GM19328 (cell line): ENCODE measurements at regions not wholly inside any gene's neighbourhood (a gene's known extent, or its start where the extent isn't known, plus 50 kb on each side); places are given as distances from the start of the nearest gene placed in this dataset.
"Not testable (repeated sequence)": the region's sequence is repeated elsewhere in the genome, so short reads cannot be mapped to it uniquely, and the experiment has no call there.

ENCODE experiments used
- ATAC-seq: cut with Tn5 transposase; IDR thresholded peaks from one replicate; pipeline ENCODE4 v1.9.1; 2021; ENCODE audit warnings: mild to moderate bottlenecking, moderate library complexity; ENCODE audit not compliant: unreplicated experiment

- no peak for ATAC-seq
Observed at GRCh38 chr3:15983232-15983631, 185.5 kb upstream of the ANKRD28 start.

GRCh38 chr3:15983693-15984092 lies 185.9 kb upstream of the ANKRD28 start:
- no peak for ATAC-seq

GRCh38 chr3:15989419-15989818 lies 185.1 kb upstream of the GALNT15 start:
- ATAC-seq = no peak

- ATAC-seq = not testable (repeated sequence)
Observed at GRCh38 chr3:15993660-15994059, 180.8 kb upstream of the GALNT15 start.

GRCh38 chr3:15996496-15996895 lies 178.0 kb upstream of the GALNT15 start:
- not testable (repeated sequence) for ATAC-seq

GRCh38 chr3:15997274-15997943 lies 177.1 kb upstream of the GALNT15 start:
- ATAC-seq = peak; percentile 58

- ATAC-seq = no peak
Observed at GRCh38 chr3:15998911-15999310, 175.6 kb upstream of the GALNT15 start.

GRCh38 chr3:16004812-16005211 lies 169.7 kb upstream of the GALNT15 start:
- no peak for ATAC-seq

- no peak for ATAC-seq
Observed at GRCh38 chr3:16011376-16011775, 163.1 kb upstream of the GALNT15 start.

- no peak for ATAC-seq
Observed at GRCh38 chr3:16012086-16012485, 162.4 kb upstream of the GALNT15 start.

GRCh38 chr3:16013568-16013967 lies 160.9 kb upstream of the GALNT15 start:
- no peak for ATAC-seq

GRCh38 chr3:16021801-16022200 lies 152.7 kb upstream of the GALNT15 start:
- ATAC-seq = not testable (repeated sequence)

- not testable (repeated sequence) for ATAC-seq
Observed at GRCh38 chr3:16023881-16024280, 150.6 kb upstream of the GALNT15 start.

GRCh38 chr3:16024548-16024947 lies 149.9 kb upstream of the GALNT15 start:
- no peak for ATAC-seq

GRCh38 chr3:16026753-16027152 lies 147.7 kb upstream of the GALNT15 start:
- no peak for ATAC-seq

- no peak for ATAC-seq
Observed at GRCh38 chr3:16028604-16029003, 145.9 kb upstream of the GALNT15 start.

- ATAC-seq = no peak
Observed at GRCh38 chr3:16030342-16030741, 144.1 kb upstream of the GALNT15 start.

GRCh38 chr3:16031434-16031833 lies 143.0 kb upstream of the GALNT15 start:
- ATAC-seq = no peak

GRCh38 chr3:16033889-16034687 lies 140.4 kb upstream of the GALNT15 start:
- no peak for ATAC-seq

GRCh38 chr3:16040991-16041390 lies 133.5 kb upstream of the GALNT15 start:
- no peak for ATAC-seq

GRCh38 chr3:16048435-16049318 lies 125.8 kb upstream of the GALNT15 start:
- ATAC-seq = peak; percentile 93
